ENCODE measurements at regions not wholly inside any gene's neighbourhood (a gene's known extent, or its start where the extent isn't known, plus 50 kb on each side); places are given as distances from the start of the nearest gene placed in this dataset.

DNA sequence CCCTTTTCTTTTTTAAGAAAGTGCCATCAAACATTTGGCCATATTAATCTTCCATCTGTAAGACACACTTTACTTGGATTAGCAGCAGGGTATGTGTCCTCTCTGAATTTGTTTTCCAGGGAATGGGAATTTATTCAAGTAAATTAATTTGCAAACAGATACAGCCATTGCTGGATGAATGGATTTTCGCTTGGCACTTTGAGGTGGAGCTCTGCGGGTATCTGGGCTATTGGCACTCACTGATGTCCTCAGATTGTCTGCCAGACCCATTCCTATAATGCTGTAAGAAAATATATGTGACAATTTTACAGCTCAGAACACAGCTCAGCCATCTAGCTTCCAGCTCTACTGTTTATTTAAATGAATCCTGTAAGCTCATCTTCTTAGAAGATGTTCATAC lies 201.2 kb upstream of the CDH20 start:
- Histone ChIP-seq H4K20me1 (ENCODE audit: insufficient read depth, low read length) (no peaks in the 10 kb centered on the region), H3K4me1 (ENCODE audit: control insufficient read depth in 1 of 2, insufficient read depth in 2 of 2, low read length in 2 of 2) (no peaks in the 10 kb centered on the region), H3K36me3 (replicated peaks in 1 of 2; ENCODE audit: control insufficient read depth in 1 of 2, insufficient read depth in 2 of 2, low read length in 2 of 2) (no peaks in the 10 kb centered on the region), H3K4me2 (replicated peaks; ENCODE audit: extremely low read depth, low read length, poor library complexity, severe bottlenecking) (no peak overlapping the region), H3K9ac (ENCODE audit: insufficient read depth, low read length, poor library complexity, severe bottlenecking) (no peak overlapping the region), H3K27ac (ENCODE audit: low read depth in 1 of 2, low read length in 2 of 2) (no peak overlapping the region), H2AFZ (ENCODE audit: insufficient read depth, low read depth, low read length, poor library complexity, severe bottlenecking) (no peak overlapping the region), H3K27me3 (ENCODE audit: control insufficient read depth in 2 of 2, insufficient read depth in 2 of 2, low read length in 2 of 2) (no peaks in the 10 kb centered on the region), H3K79me2 (ENCODE audit: insufficient read depth, low read length) (no peaks in the 10 kb centered on the region), H3K4me3 (replicated peaks in 1 of 3; ENCODE audit: low read depth in 2 of 3, low read length in 3 of 3) (no peak overlapping the region), H3K9me3 (replicated peaks in 1 of 2; ENCODE audit: control insufficient read depth in 1 of 2, insufficient read depth in 1 of 2, low read length in 2 of 2) (no peaks in the 10 kb centered on the region)
- TF ChIP-seq, protein P1, sequence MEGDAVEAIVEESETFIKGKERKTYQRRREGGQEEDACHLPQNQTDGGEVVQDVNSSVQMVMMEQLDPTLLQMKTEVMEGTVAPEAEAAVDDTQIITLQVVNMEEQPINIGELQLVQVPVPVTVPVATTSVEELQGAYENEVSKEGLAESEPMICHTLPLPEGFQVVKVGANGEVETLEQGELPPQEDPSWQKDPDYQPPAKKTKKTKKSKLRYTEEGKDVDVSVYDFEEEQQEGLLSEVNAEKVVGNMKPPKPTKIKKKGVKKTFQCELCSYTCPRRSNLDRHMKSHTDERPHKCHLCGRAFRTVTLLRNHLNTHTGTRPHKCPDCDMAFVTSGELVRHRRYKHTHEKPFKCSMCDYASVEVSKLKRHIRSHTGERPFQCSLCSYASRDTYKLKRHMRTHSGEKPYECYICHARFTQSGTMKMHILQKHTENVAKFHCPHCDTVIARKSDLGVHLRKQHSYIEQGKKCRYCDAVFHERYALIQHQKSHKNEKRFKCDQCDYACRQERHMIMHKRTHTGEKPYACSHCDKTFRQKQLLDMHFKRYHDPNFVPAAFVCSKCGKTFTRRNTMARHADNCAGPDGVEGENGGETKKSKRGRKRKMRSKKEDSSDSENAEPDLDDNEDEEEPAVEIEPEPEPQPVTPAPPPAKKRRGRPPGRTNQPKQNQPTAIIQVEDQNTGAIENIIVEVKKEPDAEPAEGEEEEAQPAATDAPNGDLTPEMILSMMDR (IDR thresholded peaks at IDR 0.05), result no peak
- Mint-ChIP-seq H3K4me3 (no peak overlapping the region), H3K4me1 (no peaks in the 10 kb centered on the region), H3K27ac (no peak overlapping the region), H3K9me3 (peaks cover 0 to 1% (median 0%) of the 10 kb centered on the region in 7 donors), H3K36me3 (no peaks in the 10 kb centered on the region), H3K27me3 (ENCODE audit: low read depth in 3 of 3) (no peaks in the 10 kb centered on the region)
- WGBS (ENCODE audit: insufficient coverage), result no CpG with 5 or more reads among the region's 2 CpGs
- intact Hi-C loops (cut with micrococcal nuclease), result no loop called here
- no peak for DNase-seq

DNA sequence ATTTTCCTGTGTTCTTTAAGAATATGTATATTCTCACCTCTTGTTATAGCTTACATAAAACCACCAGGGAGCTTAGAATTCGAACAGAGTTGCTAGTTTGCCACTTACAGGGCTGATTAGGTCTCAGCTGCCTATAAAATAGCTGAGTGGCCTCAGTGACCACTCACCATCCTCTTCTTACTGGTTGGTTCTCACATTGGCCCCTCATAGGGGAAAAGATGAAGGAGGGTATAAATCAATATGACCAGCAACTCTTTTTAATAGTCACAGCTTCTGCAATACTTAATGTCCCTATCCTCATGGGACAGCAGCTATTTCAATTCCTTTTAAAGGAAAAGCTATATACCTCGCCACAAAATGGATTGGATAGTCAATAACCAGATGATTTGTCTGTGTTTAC lies 199.4 kb upstream of the CDH20 start:
- Histone ChIP-seq H3K4me3 (replicated peaks in 1 of 3; ENCODE audit: low read depth in 2 of 3, low read length in 3 of 3) (no peak overlapping the region), H3K27me3 (ENCODE audit: control insufficient read depth in 2 of 2, insufficient read depth in 2 of 2, low read length in 2 of 2) (no peaks in the 10 kb centered on the region), H4K20me1 (ENCODE audit: insufficient read depth, low read length) (no peaks in the 10 kb centered on the region), H3K79me2 (ENCODE audit: insufficient read depth, low read length) (no peaks in the 10 kb centered on the region), H3K36me3 (replicated peaks in 1 of 2; ENCODE audit: control insufficient read depth in 1 of 2, insufficient read depth in 2 of 2, low read length in 2 of 2) (no peaks in the 10 kb centered on the region), H3K27ac (ENCODE audit: low read depth in 1 of 2, low read length in 2 of 2) (no peak overlapping the region), H3K4me2 (replicated peaks; ENCODE audit: extremely low read depth, low read length, poor library complexity, severe bottlenecking) (no peak overlapping the region), H3K4me1 (ENCODE audit: control insufficient read depth in 1 of 2, insufficient read depth in 2 of 2, low read length in 2 of 2) (no peaks in the 10 kb centered on the region), H2AFZ (ENCODE audit: insufficient read depth, low read depth, low read length, poor library complexity, severe bottlenecking) (no peak overlapping the region), H3K9me3 (replicated peaks in 1 of 2; ENCODE audit: control insufficient read depth in 1 of 2, insufficient read depth in 1 of 2, low read length in 2 of 2) (no peaks in the 10 kb centered on the region), H3K9ac (ENCODE audit: insufficient read depth, low read length, poor library complexity, severe bottlenecking) (no peak overlapping the region)
- TF ChIP-seq, protein P1 (IDR thresholded peaks at IDR 0.05), result no peak
- 20% methylated on average over 1 of the region's 2 CpGs for WGBS (ENCODE audit: insufficient coverage)
- Mint-ChIP-seq H3K4me1 (no peaks in the 10 kb centered on the region), H3K36me3 (no peaks in the 10 kb centered on the region), H3K27me3 (ENCODE audit: low read depth in 3 of 3) (no peaks in the 10 kb centered on the region), H3K9me3 (peaks cover 0 to 1% (median 0%) of the 10 kb centered on the region in 7 donors), H3K27ac (no peak overlapping the region), H3K4me3 (no peak overlapping the region)
- DNase-seq, result no peak
- intact Hi-C loops (cut with micrococcal nuclease), result no loop called here
